ENCODE measurements at regions not wholly inside any gene's neighbourhood (a gene's known extent, or its start where the extent isn't known, plus 50 kb on each side); places are given as distances from the start of the nearest gene placed in this dataset.

GRCh38 chr1:215458562-215458961 is 108.5 kb upstream of the KCTD3 start:
- no peak for DNase-seq

GRCh38 chr1:215459136-215459535 is 108.0 kb upstream of the KCTD3 start:
- no peak for DNase-seq

GRCh38 chr1:215466361-215466760 is 100.7 kb upstream of the KCTD3 start:
- no peak for DNase-seq

GRCh38 chr1:215471463-215471862 is 95.6 kb upstream of the KCTD3 start:
- DNase-seq, result no peak

GRCh38 chr1:215472723-215473122 is 94.4 kb upstream of the KCTD3 start:
- DNase-seq, result no peak

GRCh38 chr1:215473943-215474342 is 93.2 kb upstream of the KCTD3 start:
- no peak for DNase-seq

- DNase-seq, result no peak
Measured at GRCh38 chr1:215474940-215475339, 92.2 kb upstream of the KCTD3 start.

GRCh38 chr1:215475796-215476481 is 91.2 kb upstream of the KCTD3 start:
- DNase-seq, result no peak

GRCh38 chr1:215476541-215476940 is 90.6 kb upstream of the KCTD3 start:
- DNase-seq, result no peak

- DNase-seq, result no peak
Measured at GRCh38 chr1:215477632-215478031, 89.5 kb upstream of the KCTD3 start.

- no peak for DNase-seq
Measured at GRCh38 chr1:215479567-215479966, 87.5 kb upstream of the KCTD3 start.

- DNase-seq, result no peak
Measured at GRCh38 chr1:215482079-215482478, 85.0 kb upstream of the KCTD3 start.

- DNase-seq, result no peak
Measured at GRCh38 chr1:215484171-215484939, 82.7 kb upstream of the KCTD3 start.

GRCh38 chr1:215487466-215487865 is 79.6 kb upstream of the KCTD3 start:
- DNase-seq, result no peak

GRCh38 chr1:215488850-215489249 is 78.3 kb upstream of the KCTD3 start:
- DNase-seq, result no peak

- no peak for DNase-seq
Measured at GRCh38 chr1:215489771-215490565, 77.1 kb upstream of the KCTD3 start.

GRCh38 chr1:215497528-215497927 is 69.6 kb upstream of the KCTD3 start:
- DNase-seq, result no peak

- DNase-seq, result no peak
Measured at GRCh38 chr1:215501496-215501895, 65.6 kb upstream of the KCTD3 start.

GRCh38 chr1:215502081-215502480 is 65.0 kb upstream of the KCTD3 start:
- no peak for DNase-seq

GRCh38 chr1:215507119-215507518 is 60.0 kb upstream of the KCTD3 start:
- no peak for DNase-seq

- DNase-seq, result no peak
Measured at GRCh38 chr1:215508311-215508710, 58.8 kb upstream of the KCTD3 start.
